Inferior parietal cortex (tissue), 1 donor: ENCODE measurements at regions not wholly inside any gene's neighbourhood (a gene's known extent, or its start where the extent isn't known, plus 50 kb on each side); places are given as distances from the start of the nearest gene placed in this dataset.
A peak's percentile ranks its signal among the peaks of the same experiment; 100 is the strongest.

Experiments
- DNase-seq: peaks from one replicate; pipeline ENCODE4 v3.0.0-alpha.2; 2016; ENCODE audit errors: extremely low spot score

- DNase-seq = no peak
These were observed 825.8 kb upstream of the CDH2 start for GRCh38 chr18:29002747-29003146.

- DNase-seq = no peak
These were observed 822.8 kb upstream of the CDH2 start for GRCh38 chr18:28999726-29000125.

GRCh38 chr18:28995319-28995718, 818.4 kb upstream of the CDH2 start:
- no peak for DNase-seq

- DNase-seq = no peak
These were observed 807.8 kb upstream of the CDH2 start for GRCh38 chr18:28984731-28985130.

- no peak for DNase-seq
These were observed 797.6 kb upstream of the CDH2 start for GRCh38 chr18:28974504-28974903.

- no peak for DNase-seq
These were observed 796.4 kb upstream of the CDH2 start for GRCh38 chr18:28973324-28973723.

GRCh38 chr18:28972333-28972907, 795.5 kb upstream of the CDH2 start:
- DNase-seq = no peak

- no peak for DNase-seq
These were observed 786.6 kb upstream of the CDH2 start for GRCh38 chr18:28963481-28963880.

GRCh38 chr18:28961669-28962228, 784.8 kb upstream of the CDH2 start:
- peak; percentile 24 for DNase-seq

- DNase-seq = no peak
These were observed 783.2 kb upstream of the CDH2 start for GRCh38 chr18:28960146-28960545.

GRCh38 chr18:28952339-28952738, 775.4 kb upstream of the CDH2 start:
- no peak for DNase-seq

GRCh38 chr18:28947900-28948299, 771.0 kb upstream of the CDH2 start:
- no peak for DNase-seq

GRCh38 chr18:28946471-28946870, 769.5 kb upstream of the CDH2 start:
- no peak for DNase-seq

- no peak for DNase-seq
These were observed 746.0 kb upstream of the CDH2 start for GRCh38 chr18:28922936-28923335.

GRCh38 chr18:28916456-28916855, 739.5 kb upstream of the CDH2 start:
- no peak for DNase-seq

GRCh38 chr18:28905509-28905908, 728.6 kb upstream of the CDH2 start:
- DNase-seq = no peak

- no peak for DNase-seq
These were observed 727.9 kb upstream of the CDH2 start for GRCh38 chr18:28904789-28905364.

- DNase-seq = no peak
These were observed 726.4 kb upstream of the CDH2 start for GRCh38 chr18:28903306-28903705.

- DNase-seq = no peak
These were observed 713.9 kb upstream of the CDH2 start for GRCh38 chr18:28890791-28891190.

- no peak for DNase-seq
These were observed 707.4 kb upstream of the CDH2 start for GRCh38 chr18:28884304-28884703.

GRCh38 chr18:28880856-28881255, 703.9 kb upstream of the CDH2 start:
- no peak for DNase-seq

- no peak for DNase-seq
These were observed 698.1 kb upstream of the CDH2 start for GRCh38 chr18:28875059-28875458.

GRCh38 chr18:28863396-28863795, 686.5 kb upstream of the CDH2 start:
- no peak for DNase-seq

- DNase-seq = no peak
These were observed 681.3 kb upstream of the CDH2 start for GRCh38 chr18:28858248-28858647.
